ENCODE measurements at regions not wholly inside any gene's neighbourhood (a gene's known extent, or its start where the extent isn't known, plus 50 kb on each side); places are given as distances from the start of the nearest gene placed in this dataset.

- no peak for TF ChIP-seq ZBTB21 (CRISPR knock-in tag; IDR thresholded peaks at IDR 0.05; ENCODE audit: borderline replicate concordance)
- TF ChIP-seq ZNF138 (CRISPR knock-in tag; conservative IDR thresholded peaks at IDR 0.05): no peak
- TF ChIP-seq IRF1 (CRISPR knock-in tag; IDR thresholded peaks at IDR 0.05): no peak
- TF ChIP-seq OVOL2 (CRISPR knock-in tag; IDR thresholded peaks at IDR 0.05; ENCODE audit: borderline replicate concordance): no peak
Observed at GRCh38 chr2:76461431-76461830, 750.7 kb upstream of the GCFC2 start (continued).

DNA sequence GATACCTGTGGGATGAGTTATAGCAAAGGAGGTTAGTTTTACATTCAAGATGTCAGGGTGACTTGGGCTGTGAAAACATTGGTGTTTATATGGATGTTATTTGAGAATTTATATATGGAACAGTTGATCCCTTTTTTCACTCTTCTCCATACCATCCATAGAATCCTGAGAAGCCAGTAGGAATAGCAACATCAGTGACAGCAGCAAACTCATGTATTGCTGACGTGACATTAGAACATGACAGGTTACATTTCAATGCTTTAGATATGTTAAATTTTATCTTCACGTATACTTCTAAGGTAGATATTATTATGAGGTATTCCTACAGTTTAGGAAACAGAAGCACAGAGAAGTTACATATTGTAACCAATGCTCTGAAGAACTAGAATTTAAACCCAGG, 745.2 kb upstream of the GCFC2 start:
- peaks cover 11% of the 10 kb centered on the region for H3K4me1 Mint-ChIP-seq
- DNase-seq (ENCODE audit: low spot score) (no peak), ATAC-seq (no peak)
- H3K36me3 Mint-ChIP-seq: no peaks in the 10 kb centered on the region
- H3K9me3 Mint-ChIP-seq: no peaks in the 10 kb centered on the region
- H3K27ac Mint-ChIP-seq: no peak overlapping the region
- no peak overlapping the region for H3K4me3 Mint-ChIP-seq
- no peaks in the 10 kb centered on the region for H3K27me3 Mint-ChIP-seq (ENCODE audit: low read depth)
- TF ChIP-seq SMAD4 (CRISPR knock-in tag; IDR thresholded peaks at IDR 0.05) (no peak), FOXJ3 (CRISPR knock-in tag; IDR thresholded peaks at IDR 0.05; ENCODE audit: borderline replicate concordance) (no peak), ZNF121 (CRISPR knock-in tag; IDR thresholded peaks at IDR 0.05) (no peak), TP53 (CRISPR knock-in tag; IDR thresholded peaks at IDR 0.05) (no peak), ZNF423 (CRISPR knock-in tag; IDR thresholded peaks at IDR 0.05) (no peak), NFE2L1 (CRISPR knock-in tag; IDR thresholded peaks at IDR 0.05) (no peak), HMGA2 (CRISPR knock-in tag; IDR thresholded peaks at IDR 0.05) (no peak), ZNF317 (CRISPR knock-in tag; IDR thresholded peaks at IDR 0.05; ENCODE audit: borderline replicate concordance, low read depth) (no peak), CDX4 (CRISPR knock-in tag; IDR thresholded peaks at IDR 0.05; ENCODE audit: borderline replicate concordance) (no peak), CBFB (CRISPR knock-in tag; IDR thresholded peaks at IDR 0.05; ENCODE audit: low read depth) (no peak), GRHL2 (CRISPR knock-in tag; IDR thresholded peaks at IDR 0.05; ENCODE audit: insufficient replicate concordance, severe bottlenecking) (no peak)
- TF ChIP-seq, protein P1, sequence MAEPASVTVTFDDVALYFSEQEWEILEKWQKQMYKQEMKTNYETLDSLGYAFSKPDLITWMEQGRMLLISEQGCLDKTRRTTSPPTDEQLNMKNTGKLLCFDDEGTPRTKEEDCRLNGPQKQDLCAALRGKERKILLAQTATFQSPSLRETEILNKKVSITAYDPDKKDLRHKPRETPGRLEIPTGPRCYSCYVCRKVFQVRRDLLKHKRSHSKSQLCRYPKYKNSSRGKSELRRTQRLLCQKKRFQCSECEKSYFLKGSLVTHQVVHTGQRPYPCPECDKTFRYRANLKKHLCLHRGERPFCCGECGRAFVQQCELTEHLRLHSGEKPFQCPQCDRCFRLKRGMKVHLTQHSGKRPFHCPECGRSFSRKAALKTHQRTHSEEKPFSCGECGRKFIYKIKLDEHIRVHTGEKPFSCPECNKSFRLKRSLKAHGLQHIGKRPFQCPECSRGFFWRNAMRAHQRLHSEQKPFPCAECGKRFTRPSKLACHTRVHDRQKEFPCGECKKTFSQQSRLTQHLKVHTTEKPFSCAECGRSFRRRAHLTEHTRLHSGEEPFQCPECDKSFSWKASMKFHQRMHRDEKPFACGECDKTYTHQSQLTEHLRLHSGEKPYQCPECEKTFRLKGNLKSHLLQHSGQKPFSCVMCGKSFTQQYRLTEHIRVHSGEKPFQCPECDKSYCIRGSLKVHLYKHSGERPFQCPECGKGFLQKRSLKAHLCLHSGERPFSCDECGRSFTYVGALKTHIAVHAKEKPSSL (CRISPR knock-in tag; conservative IDR thresholded peaks at IDR 0.05): no peak
- TF ChIP-seq, protein P2, sequence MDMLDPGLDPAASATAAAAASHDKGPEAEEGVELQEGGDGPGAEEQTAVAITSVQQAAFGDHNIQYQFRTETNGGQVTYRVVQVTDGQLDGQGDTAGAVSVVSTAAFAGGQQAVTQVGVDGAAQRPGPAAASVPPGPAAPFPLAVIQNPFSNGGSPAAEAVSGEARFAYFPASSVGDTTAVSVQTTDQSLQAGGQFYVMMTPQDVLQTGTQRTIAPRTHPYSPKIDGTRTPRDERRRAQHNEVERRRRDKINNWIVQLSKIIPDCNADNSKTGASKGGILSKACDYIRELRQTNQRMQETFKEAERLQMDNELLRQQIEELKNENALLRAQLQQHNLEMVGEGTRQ (CRISPR knock-in tag; IDR thresholded peaks at IDR 0.05): no peak
- CTCF ChIA-PET: no interaction called here
- POLR2A ChIA-PET: no interaction called here

DNA sequence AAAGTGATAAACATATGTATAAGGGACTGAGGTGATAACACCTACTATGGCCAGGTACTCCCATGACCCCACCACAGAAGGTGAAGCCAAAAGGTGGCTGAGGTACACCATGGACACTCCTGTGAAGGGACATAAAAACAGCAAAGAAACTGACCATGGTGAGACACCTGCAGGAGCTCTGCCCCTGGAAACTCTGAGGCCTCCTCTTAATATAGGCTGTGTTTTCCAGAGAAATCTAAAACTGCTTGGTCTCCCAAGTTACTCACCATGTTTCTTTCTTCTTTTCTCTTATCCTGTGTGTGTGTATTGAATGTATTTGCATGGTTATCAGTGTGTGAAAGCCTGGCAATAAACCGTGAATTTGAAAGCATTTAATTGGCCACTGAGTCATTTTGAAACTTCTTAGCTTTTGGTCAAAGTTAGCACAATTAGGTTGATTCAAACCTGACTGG, 739.3 kb upstream of the GCFC2 start:
- H3K36me3 Mint-ChIP-seq: peaks cover 15% of the 10 kb centered on the region
- DNase-seq (ENCODE audit: low spot score) (no peak), ATAC-seq (no peak)
- no peak overlapping the region for H3K4me3 Mint-ChIP-seq
- no peak overlapping the region for H3K27ac Mint-ChIP-seq
- ChIA-PET CTCF (no interaction called here), POLR2A (no interaction called here)
- H3K27me3 Mint-ChIP-seq (ENCODE audit: low read depth): no peaks in the 10 kb centered on the region
- peaks cover 10% of the 10 kb centered on the region for H3K9me3 Mint-ChIP-seq
- peaks cover 13% of the 10 kb centered on the region for H3K4me1 Mint-ChIP-seq
- TF ChIP-seq, protein P3, sequence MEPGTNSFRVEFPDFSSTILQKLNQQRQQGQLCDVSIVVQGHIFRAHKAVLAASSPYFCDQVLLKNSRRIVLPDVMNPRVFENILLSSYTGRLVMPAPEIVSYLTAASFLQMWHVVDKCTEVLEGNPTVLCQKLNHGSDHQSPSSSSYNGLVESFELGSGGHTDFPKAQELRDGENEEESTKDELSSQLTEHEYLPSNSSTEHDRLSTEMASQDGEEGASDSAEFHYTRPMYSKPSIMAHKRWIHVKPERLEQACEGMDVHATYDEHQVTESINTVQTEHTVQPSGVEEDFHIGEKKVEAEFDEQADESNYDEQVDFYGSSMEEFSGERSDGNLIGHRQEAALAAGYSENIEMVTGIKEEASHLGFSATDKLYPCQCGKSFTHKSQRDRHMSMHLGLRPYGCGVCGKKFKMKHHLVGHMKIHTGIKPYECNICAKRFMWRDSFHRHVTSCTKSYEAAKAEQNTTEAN (CRISPR knock-in tag; IDR thresholded peaks at IDR 0.05): no peak
- TF ChIP-seq EMX1 (CRISPR knock-in tag; IDR thresholded peaks at IDR 0.05) (no peak), ESRRA (CRISPR knock-in tag; IDR thresholded peaks at IDR 0.05; ENCODE audit: borderline replicate concordance) (no peak), CREB1 (CRISPR knock-in tag; IDR thresholded peaks at IDR 0.05) (no peak), GABPB1 (CRISPR knock-in tag; IDR thresholded peaks at IDR 0.05) (no peak)
- TF ChIP-seq, protein P4, sequence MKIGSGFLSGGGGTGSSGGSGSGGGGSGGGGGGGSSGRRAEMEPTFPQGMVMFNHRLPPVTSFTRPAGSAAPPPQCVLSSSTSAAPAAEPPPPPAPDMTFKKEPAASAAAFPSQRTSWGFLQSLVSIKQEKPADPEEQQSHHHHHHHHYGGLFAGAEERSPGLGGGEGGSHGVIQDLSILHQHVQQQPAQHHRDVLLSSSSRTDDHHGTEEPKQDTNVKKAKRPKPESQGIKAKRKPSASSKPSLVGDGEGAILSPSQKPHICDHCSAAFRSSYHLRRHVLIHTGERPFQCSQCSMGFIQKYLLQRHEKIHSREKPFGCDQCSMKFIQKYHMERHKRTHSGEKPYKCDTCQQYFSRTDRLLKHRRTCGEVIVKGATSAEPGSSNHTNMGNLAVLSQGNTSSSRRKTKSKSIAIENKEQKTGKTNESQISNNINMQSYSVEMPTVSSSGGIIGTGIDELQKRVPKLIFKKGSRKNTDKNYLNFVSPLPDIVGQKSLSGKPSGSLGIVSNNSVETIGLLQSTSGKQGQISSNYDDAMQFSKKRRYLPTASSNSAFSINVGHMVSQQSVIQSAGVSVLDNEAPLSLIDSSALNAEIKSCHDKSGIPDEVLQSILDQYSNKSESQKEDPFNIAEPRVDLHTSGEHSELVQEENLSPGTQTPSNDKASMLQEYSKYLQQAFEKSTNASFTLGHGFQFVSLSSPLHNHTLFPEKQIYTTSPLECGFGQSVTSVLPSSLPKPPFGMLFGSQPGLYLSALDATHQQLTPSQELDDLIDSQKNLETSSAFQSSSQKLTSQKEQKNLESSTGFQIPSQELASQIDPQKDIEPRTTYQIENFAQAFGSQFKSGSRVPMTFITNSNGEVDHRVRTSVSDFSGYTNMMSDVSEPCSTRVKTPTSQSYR (CRISPR knock-in tag; IDR thresholded peaks at IDR 0.05): no peak
- TF ChIP-seq, protein P1 (CRISPR knock-in tag; conservative IDR thresholded peaks at IDR 0.05): no peak
